Right lobe of liver (tissue), 4 donors: ENCODE measurements at regions not wholly inside any gene's neighbourhood (a gene's known extent, or its start where the extent isn't known, plus 50 kb on each side); places are given as distances from the start of the nearest gene placed in this dataset.

Source experiments
- CTCF ChIP-seq, 4 donors: fragments of 200-600 bp in 3 of 4; fragments of 450-650 bp in 1 of 4; IDR thresholded peaks; one replicate each; pipeline versions ENCODE4 v1.5.1 to v1.8.0; 2016 to 2022; ENCODE audit warnings: antibody characterized with exemption in 4 of 4, mild to moderate bottlenecking in 2 of 4
- POLR2A ChIP-seq: fragments of 450-650 bp; IDR thresholded peaks from one replicate; pipeline ENCODE4 v1.6.1; 2017; ENCODE audit warnings: antibody characterized with exemption, mild to moderate bottlenecking
- donor health status: DM: no; HTN: no; CAD: no.
- donor health status: DM: no; HTN: no; CAD: no.
- donor health status: DM: no; HTN: yes; CAD: no.

- TF ChIP-seq POLR2A = no peak
- no peak for TF ChIP-seq CTCF (IDR thresholded peaks at IDR 0.05)
Observed at GRCh38 chr13:73697166-73697565, 437.0 kb downstream of the KLF12 start.
